ENCODE measurements at regions not wholly inside any gene's neighbourhood (a gene's known extent, or its start where the extent isn't known, plus 50 kb on each side); places are given as distances from the start of the nearest gene placed in this dataset.

GRCh38 chr1:83805921-83806320, 193.0 kb downstream of the TTLL7 start:
- no peak for TF ChIP-seq CTCF (IDR thresholded peaks at IDR 0.05)
- TF ChIP-seq POLR2A (IDR thresholded peaks at IDR 0.05) = no peak

All from stomach (tissue), 4 donors.